ENCODE measurements at regions not wholly inside any gene's neighbourhood (a gene's known extent, or its start where the extent isn't known, plus 50 kb on each side); places are given as distances from the start of the nearest gene placed in this dataset.

GRCh38 chr17:77861981-77862645 is 96.4 kb upstream of the TNRC6C start:
- WGBS (ENCODE audit: insufficient coverage, insufficient read length), result no CpG with 5 or more reads among the region's 13 CpGs
- H3K4me3 ChIP-seq (ENCODE audit: low read length), result no peak overlapping the region
- H3K36me3 ChIP-seq (ENCODE audit: control insufficient read depth, insufficient read depth, low read length), result no peaks in the 10 kb centered on the region
- no peaks in the 10 kb centered on the region for H3K27me3 ChIP-seq (ENCODE audit: control insufficient read depth, insufficient read depth, low read length)
- no peaks in the 10 kb centered on the region for H3K4me1 ChIP-seq (ENCODE audit: control insufficient read depth, insufficient read depth, low read length)
- DNase-seq (ENCODE audit: low read depth, low spot score), result no peak
- no peaks in the 10 kb centered on the region for H3K9me3 ChIP-seq (ENCODE audit: control insufficient read depth, insufficient read depth, low read length)
- H3K27ac ChIP-seq (ENCODE audit: low read length), result no peak overlapping the region

DNA sequence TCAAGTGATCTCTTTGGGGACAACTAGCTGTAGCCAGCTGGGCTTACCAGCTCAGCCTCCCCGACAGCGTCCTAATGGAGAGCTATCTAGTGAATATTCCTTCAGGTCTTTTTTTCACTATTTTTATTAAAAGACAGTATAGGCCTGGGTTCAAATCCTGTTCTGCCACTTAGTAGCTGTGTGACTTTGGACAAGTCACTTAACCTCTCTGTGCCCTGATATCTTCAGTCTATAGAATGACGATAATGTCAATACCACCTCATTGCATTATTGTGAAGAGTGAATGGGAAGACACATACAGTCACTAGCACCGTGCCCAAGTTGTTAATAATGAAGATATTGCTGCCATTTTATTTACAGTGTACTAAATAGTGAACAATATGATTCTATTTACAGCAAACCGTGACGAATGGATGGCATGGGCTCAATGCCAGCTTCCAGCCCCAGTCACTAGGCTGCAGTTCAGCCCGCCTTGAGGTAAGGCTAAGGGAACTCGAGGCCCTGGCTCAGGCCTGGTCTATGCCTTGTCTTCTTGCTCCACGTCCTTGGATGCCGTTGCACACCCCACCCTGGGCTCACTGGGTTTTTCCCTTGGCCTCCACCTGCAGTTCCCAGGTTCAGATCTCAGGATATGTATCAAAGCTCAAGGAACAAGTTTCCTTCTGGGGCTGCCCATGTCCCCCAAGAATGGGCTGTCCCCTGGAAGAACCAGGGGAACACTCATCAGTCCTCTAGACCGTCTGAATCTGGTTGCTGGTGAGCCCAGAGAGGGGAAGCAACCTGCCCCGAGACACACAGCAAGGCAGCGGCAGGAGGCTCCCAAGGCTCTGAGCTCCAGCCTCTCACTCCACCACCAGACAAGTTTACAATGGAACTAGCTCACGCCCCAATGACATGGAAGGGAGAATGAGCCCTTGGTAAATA is 95.4 kb upstream of the TNRC6C start:
- Histone ChIP-seq H3K36me3 (ENCODE audit: control insufficient read depth, insufficient read depth, low read length) (no peaks in the 10 kb centered on the region), H3K27me3 (ENCODE audit: control insufficient read depth, insufficient read depth, low read length) (no peaks in the 10 kb centered on the region), H3K27ac (ENCODE audit: low read length) (no peak overlapping the region), H3K9me3 (ENCODE audit: control insufficient read depth, insufficient read depth, low read length) (no peaks in the 10 kb centered on the region), H3K4me3 (ENCODE audit: low read length) (no peak overlapping the region), H3K4me1 (ENCODE audit: control insufficient read depth, insufficient read depth, low read length) (peaks cover 2% of the 10 kb centered on the region; the same call in 1 of the 2 replicates)
- no peak for DNase-seq (ENCODE audit: low read depth, low spot score)
- no CpG with 5 or more reads among the region's 14 CpGs for WGBS (ENCODE audit: insufficient coverage, insufficient read length)

- Histone ChIP-seq H3K4me1 (ENCODE audit: control insufficient read depth, insufficient read depth, low read length) (peaks cover 3% of the 10 kb centered on the region; the same call in 1 of the 2 replicates), H3K4me3 (ENCODE audit: low read length) (no peak overlapping the region), H3K36me3 (ENCODE audit: control insufficient read depth, insufficient read depth, low read length) (no peaks in the 10 kb centered on the region), H3K27ac (ENCODE audit: low read length) (no peak overlapping the region), H3K27me3 (ENCODE audit: control insufficient read depth, insufficient read depth, low read length) (no peaks in the 10 kb centered on the region), H3K9me3 (ENCODE audit: control insufficient read depth, insufficient read depth, low read length) (no peaks in the 10 kb centered on the region)
- no CpG with 5 or more reads among the region's 12 CpGs for WGBS (ENCODE audit: insufficient coverage, insufficient read length)
- no peak for DNase-seq (ENCODE audit: low read depth, low spot score)
These were observed 94.7 kb upstream of the TNRC6C start for GRCh38 chr17:77863814-77864161.

DNA sequence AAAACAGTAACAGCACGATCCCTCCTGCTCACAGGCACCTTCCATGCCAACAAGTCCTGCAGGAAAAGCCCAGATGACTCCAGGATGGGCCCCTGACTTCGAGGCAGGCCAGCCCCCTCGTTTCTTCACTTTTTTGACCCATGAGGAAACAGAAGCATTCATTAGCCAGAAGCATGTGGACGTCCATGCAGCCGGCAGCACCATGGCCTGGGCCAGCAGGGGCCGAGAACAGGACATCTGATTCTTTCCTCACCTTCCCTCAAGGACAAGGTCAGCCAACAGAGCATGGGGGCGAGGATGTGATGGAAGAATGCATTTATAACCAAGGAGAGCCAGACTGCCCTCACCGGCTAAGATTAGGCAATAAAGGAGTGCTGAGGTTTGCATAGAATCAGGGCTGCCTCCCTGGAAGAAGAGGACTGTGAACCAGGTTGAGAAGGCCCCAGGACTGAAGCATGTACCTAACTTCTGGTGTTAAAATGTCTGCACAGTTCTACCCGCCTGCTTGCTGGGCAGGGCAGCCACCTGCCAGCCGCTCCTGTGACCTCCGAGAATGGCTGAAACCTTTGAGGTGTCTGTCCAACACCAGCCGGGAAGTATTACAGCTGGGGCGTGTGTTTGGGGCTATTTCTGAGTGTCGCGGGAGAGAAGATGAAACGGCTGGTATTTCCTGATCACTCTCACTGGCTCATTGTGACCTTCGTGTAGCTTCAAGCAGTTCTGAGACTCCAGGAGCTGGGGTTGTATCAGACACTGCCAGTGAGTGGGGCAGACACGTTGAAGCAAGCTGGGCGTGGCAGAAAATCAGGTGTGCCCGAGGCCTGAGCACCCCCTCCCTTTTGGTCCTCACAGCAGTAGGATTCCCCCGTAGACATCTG is 94.0 kb upstream of the TNRC6C start:
- no CpG with 5 or more reads among the region's 21 CpGs for WGBS (ENCODE audit: insufficient coverage, insufficient read length)
- Histone ChIP-seq H3K27ac (ENCODE audit: low read length) (no peak overlapping the region), H3K36me3 (ENCODE audit: control insufficient read depth, insufficient read depth, low read length) (no peaks in the 10 kb centered on the region), H3K4me1 (ENCODE audit: control insufficient read depth, insufficient read depth, low read length) (peaks cover 3% of the 10 kb centered on the region; the same call in 1 of the 2 replicates), H3K4me3 (ENCODE audit: low read length) (no peak overlapping the region), H3K9me3 (ENCODE audit: control insufficient read depth, insufficient read depth, low read length) (no peaks in the 10 kb centered on the region), H3K27me3 (ENCODE audit: control insufficient read depth, insufficient read depth, low read length) (no peaks in the 10 kb centered on the region)
- DNase-seq (ENCODE audit: low read depth, low spot score), result no peak

- no peaks in the 10 kb centered on the region for H3K9me3 ChIP-seq (ENCODE audit: control insufficient read depth, insufficient read depth, low read length)
- H3K36me3 ChIP-seq (ENCODE audit: control insufficient read depth, insufficient read depth, low read length), result no peaks in the 10 kb centered on the region
- no peak for DNase-seq (ENCODE audit: low read depth, low spot score)
- no peaks in the 10 kb centered on the region for H3K27me3 ChIP-seq (ENCODE audit: control insufficient read depth, insufficient read depth, low read length)
- whole genome bisulfite sequencing (ENCODE audit: insufficient coverage, insufficient read length), result no CpG with 5 or more reads among the region's 22 CpGs
- no peak overlapping the region for H3K27ac ChIP-seq (ENCODE audit: low read length)
- peaks cover 3% of the 10 kb centered on the region; the same call in 1 of the 2 replicates for H3K4me1 ChIP-seq (ENCODE audit: control insufficient read depth, insufficient read depth, low read length)
- no peak overlapping the region for H3K4me3 ChIP-seq (ENCODE audit: low read length)
These were observed 93.3 kb upstream of the TNRC6C start for GRCh38 chr17:77865112-77865611.

DNA sequence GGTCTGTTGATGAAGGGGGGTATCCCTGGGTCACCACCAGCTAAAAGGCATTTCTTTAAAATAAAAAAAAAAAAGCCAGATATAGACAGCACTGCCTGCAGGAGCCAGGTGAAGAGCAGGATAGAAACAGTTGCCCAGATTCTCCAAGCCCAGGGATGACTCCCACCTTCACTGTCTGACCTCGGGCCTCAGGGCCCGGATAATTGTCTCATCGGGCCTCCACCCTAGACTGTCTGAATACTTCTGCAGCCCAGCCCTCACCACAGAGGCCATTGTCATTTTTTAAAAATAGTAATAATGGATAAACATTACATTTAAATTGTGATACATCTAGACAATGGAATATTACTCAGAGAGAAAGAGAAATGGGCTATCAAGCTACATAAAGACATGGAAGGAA is 92.8 kb upstream of the TNRC6C start:
- no CpG with 5 or more reads among the region's 3 CpGs for WGBS (ENCODE audit: insufficient coverage, insufficient read length)
- Histone ChIP-seq H3K36me3 (ENCODE audit: control insufficient read depth, insufficient read depth, low read length) (no peaks in the 10 kb centered on the region), H3K27me3 (ENCODE audit: control insufficient read depth, insufficient read depth, low read length) (no peaks in the 10 kb centered on the region), H3K9me3 (ENCODE audit: control insufficient read depth, insufficient read depth, low read length) (no peaks in the 10 kb centered on the region), H3K27ac (ENCODE audit: low read length) (no peak overlapping the region), H3K4me1 (ENCODE audit: control insufficient read depth, insufficient read depth, low read length) (peaks cover 3% of the 10 kb centered on the region; the same call in 1 of the 2 replicates), H3K4me3 (ENCODE audit: low read length) (no peak overlapping the region)
- no peak for DNase-seq (ENCODE audit: low read depth, low spot score)

GRCh38 chr17:77867308-77867781 is 91.2 kb upstream of the TNRC6C start:
- Histone ChIP-seq H3K4me1 (ENCODE audit: control insufficient read depth, insufficient read depth, low read length) (peaks cover 3% of the 10 kb centered on the region; the same call in 1 of the 2 replicates), H3K27me3 (ENCODE audit: control insufficient read depth, insufficient read depth, low read length) (no peaks in the 10 kb centered on the region), H3K9me3 (ENCODE audit: control insufficient read depth, insufficient read depth, low read length) (no peaks in the 10 kb centered on the region), H3K36me3 (ENCODE audit: control insufficient read depth, insufficient read depth, low read length) (no peaks in the 10 kb centered on the region), H3K27ac (ENCODE audit: low read length) (no peak overlapping the region), H3K4me3 (ENCODE audit: low read length) (no peak overlapping the region)
- no CpG with 5 or more reads among the region's 5 CpGs for WGBS (ENCODE audit: insufficient coverage, insufficient read length)
- no peak for DNase-seq (ENCODE audit: low read depth, low spot score)

DNA sequence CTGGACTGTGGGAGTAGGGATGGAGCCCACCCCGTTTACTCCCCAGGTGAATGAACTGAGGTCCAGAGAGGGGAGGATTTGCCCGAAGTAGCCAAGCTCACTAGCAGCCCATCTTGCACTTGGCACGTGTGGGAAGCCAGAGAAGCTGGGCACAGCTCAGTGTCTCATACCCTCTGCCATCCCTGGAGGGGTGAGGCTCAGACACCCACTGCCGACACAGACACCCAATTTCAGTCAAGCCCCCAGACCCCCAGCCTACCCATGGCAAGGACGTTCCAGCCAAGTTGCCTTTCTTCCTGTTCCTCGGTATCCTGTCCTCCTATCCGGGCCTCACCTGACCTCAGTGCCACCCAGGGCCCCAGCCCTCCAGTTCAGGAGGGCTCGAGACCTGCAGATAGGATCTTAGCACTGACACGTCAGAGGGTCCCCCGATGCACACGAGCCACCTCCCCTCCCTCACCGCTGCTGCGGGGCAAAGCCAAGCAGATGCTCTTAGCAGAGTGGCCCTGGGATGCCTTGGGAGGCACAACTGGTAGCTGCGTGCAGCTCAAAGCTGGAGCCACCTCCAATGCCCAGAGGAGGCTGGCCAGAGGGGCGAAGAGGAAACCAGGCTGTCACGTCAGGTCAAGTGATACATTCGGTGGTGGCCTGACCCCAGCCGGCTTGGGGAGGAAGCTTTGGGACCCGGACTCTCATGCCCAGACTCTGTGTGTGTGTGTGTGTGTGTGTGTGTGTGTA is 90.4 kb upstream of the TNRC6C start:
- Histone ChIP-seq H3K9me3 (ENCODE audit: control insufficient read depth, insufficient read depth, low read length) (no peaks in the 10 kb centered on the region), H3K36me3 (ENCODE audit: control insufficient read depth, insufficient read depth, low read length) (no peaks in the 10 kb centered on the region), H3K4me1 (ENCODE audit: control insufficient read depth, insufficient read depth, low read length) (peaks cover 3% of the 10 kb centered on the region; the same call in 1 of the 2 replicates), H3K27ac (ENCODE audit: low read length) (no peak overlapping the region), H3K4me3 (ENCODE audit: low read length) (no peak overlapping the region), H3K27me3 (ENCODE audit: control insufficient read depth, insufficient read depth, low read length) (no peaks in the 10 kb centered on the region)
- WGBS (ENCODE audit: insufficient coverage, insufficient read length), result no CpG with 5 or more reads among the region's 19 CpGs
- DNase-seq (ENCODE audit: low read depth, low spot score), result no peak

DNA sequence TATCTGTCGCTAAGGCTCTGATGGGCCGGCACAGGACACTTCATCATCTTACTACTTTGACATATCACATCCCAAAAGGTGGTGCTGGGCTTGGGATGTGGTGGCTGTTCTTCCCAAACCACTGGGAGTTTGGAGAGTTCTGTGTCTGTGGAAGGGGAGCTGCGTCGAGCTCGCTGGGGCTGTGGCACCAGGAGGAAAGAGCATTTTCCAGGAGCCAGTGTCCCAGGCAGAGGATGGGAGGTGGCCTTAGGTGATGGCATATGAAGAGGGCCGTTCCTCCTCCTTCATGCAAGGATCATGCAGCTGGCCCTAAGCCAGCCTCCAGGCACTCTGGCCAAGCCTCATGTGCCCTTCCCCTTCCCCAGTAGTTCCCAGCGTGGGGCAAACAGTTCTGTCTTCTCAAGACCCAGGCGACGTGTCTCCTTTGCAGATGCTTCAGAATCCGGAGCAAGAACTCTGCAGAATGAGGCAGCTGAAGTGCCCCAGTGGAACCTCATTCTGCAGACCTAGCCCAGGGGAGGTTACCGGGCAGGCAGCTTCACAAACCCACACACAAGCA is 89.4 kb upstream of the TNRC6C start:
- Histone ChIP-seq H3K4me1 (ENCODE audit: control insufficient read depth, insufficient read depth, low read length) (peaks cover 3% of the 10 kb centered on the region; the same call in 1 of the 2 replicates), H3K27ac (ENCODE audit: low read length) (no peak overlapping the region), H3K27me3 (ENCODE audit: control insufficient read depth, insufficient read depth, low read length) (no peaks in the 10 kb centered on the region), H3K36me3 (ENCODE audit: control insufficient read depth, insufficient read depth, low read length) (no peaks in the 10 kb centered on the region), H3K4me3 (ENCODE audit: low read length) (no peak overlapping the region), H3K9me3 (ENCODE audit: control insufficient read depth, insufficient read depth, low read length) (no peaks in the 10 kb centered on the region)
- DNase-seq (ENCODE audit: low read depth, low spot score), result no peak
- WGBS (ENCODE audit: insufficient coverage, insufficient read length), result no CpG with 5 or more reads among the region's 11 CpGs

Measured in iPS DF 6.9 (cell line).